H1 (cell line): ENCODE measurements at regions not wholly inside any gene's neighbourhood (a gene's known extent, or its start where the extent isn't known, plus 50 kb on each side); places are given as distances from the start of the nearest gene placed in this dataset.

Experiments
- CTCF ChIA-PET: fragments of 300-600 bp; sonication (Branson Sonifier 250); formaldehyde crosslinking; loops from one replicate; lab custom pipeline; 2021; ENCODE audit not compliant: partially characterized antibody; lab: Charles Lee
- POLR2A ChIA-PET: fragments of 300-600 bp; sonication (Branson Sonifier 250); formaldehyde crosslinking; loops from one replicate; lab custom pipeline; 2021; ENCODE audit warnings: inconsistent platforms; ENCODE audit not compliant: partially characterized antibody; lab: Charles Lee
- DNase-seq, 2 experiments: peaks; one replicate each; pipeline versions ENCODE4 v3.0.0 to v3.0.0-alpha.2; 2010 to 2022; ENCODE audit warnings: low spot score in 2 of 2, low read depth in 1 of 2, mixed read lengths in 1 of 2
- FAIRE-seq: peaks from 2 replicates; lab custom pipeline; 2011; peaks lifted over from hg19 to GRCh38; lab: Jason Lieb, UNC
- H2AFZ ChIP-seq: 2 replicates; pipeline ENCODE4 v1.8.1; 2012; ENCODE audit warnings: low read length, inconsistent platforms
- H2AK5ac ChIP-seq: 2 replicates; pipeline ENCODE4 v1.6.1; 2013; ENCODE audit warnings: low read depth, low read length
- H2BK120ac ChIP-seq: replicated peaks from 2 replicates; pipeline ENCODE3; 2013; ENCODE audit warnings: low read depth, low read length, inconsistent platforms
- H2BK12ac ChIP-seq: 2 replicates; pipeline ENCODE4 v1.6.1; 2013; ENCODE audit warnings: low read depth, low read length
- H2BK15ac ChIP-seq: 2 replicates; pipeline ENCODE4 v1.6.1; 2013; ENCODE audit warnings: low read length
- H2BK20ac ChIP-seq: 2 replicates; pipeline ENCODE4 v1.6.1; 2013; ENCODE audit warnings: low read length
- H2BK5ac ChIP-seq: 2 replicates; pipeline ENCODE4 v1.6.1; 2013; ENCODE audit warnings: low read depth, low read length
- H3K14ac ChIP-seq: 2 replicates; pipeline ENCODE4 v1.6.1; 2013; ENCODE audit warnings: inconsistent platforms; ENCODE audit not compliant: insufficient read length
- H3K18ac ChIP-seq: 2 replicates; pipeline ENCODE4 v1.6.1; 2013; ENCODE audit warnings: low read length; ENCODE audit errors: extremely low read depth
- H3K23ac ChIP-seq: 2 replicates; pipeline ENCODE4 v1.6.1; 2013; ENCODE audit warnings: inconsistent platforms; ENCODE audit not compliant: insufficient read length
- H3K23me2 ChIP-seq: 2 replicates; pipeline ENCODE4 v1.6.1; 2013; ENCODE audit warnings: low read depth, low read length
- H3K27ac ChIP-seq: 2 replicates; pipeline ENCODE4 v1.6.1; 2011; ENCODE audit warnings: low read depth, low read length, inconsistent platforms
- H3K27me3 ChIP-seq, 4 experiments: replicated peaks in 1 of 4; 1 replicate in 1 of 4; 2 replicates in 3 of 4; pipeline versions ENCODE4 v1.6.1 to v1.8.1; 2011 to 2013; ENCODE audit warnings: low read length in 3 of 4, mild to moderate bottlenecking in 3 of 4, inconsistent platforms in 2 of 4, mixed read lengths in 2 of 4, moderate library complexity in 1 of 4; ENCODE audit not compliant: control insufficient read depth in 3 of 4, insufficient read depth in 3 of 4; ENCODE audit errors: extremely low read depth in 1 of 4
- H3K36me3 ChIP-seq, 4 experiments: 2 replicates each; pipeline versions ENCODE4 v1.6.1 to v1.8.1; 2011 to 2013; ENCODE audit warnings: mild to moderate bottlenecking in 4 of 4, low read length in 3 of 4, moderate library complexity in 2 of 4, control low read depth in 1 of 4, inconsistent platforms in 1 of 4; ENCODE audit not compliant: insufficient read depth in 4 of 4, control insufficient read depth in 2 of 4
- H3K4ac ChIP-seq: replicated peaks from 2 replicates; pipeline ENCODE3; 2013; ENCODE audit warnings: low read length, low read depth, mixed read lengths, inconsistent platforms; ENCODE audit not compliant: insufficient read length
- H3K4me1 ChIP-seq, 4 experiments: replicated peaks in 1 of 4; 1 replicate in 1 of 4; 2 replicates in 3 of 4; pipeline versions ENCODE4 v1.6.1 to v1.8.1; 2011 to 2013; ENCODE audit warnings: low read length in 3 of 4, inconsistent platforms in 2 of 4, mixed read lengths in 1 of 4; ENCODE audit not compliant: insufficient read depth in 4 of 4, control insufficient read depth in 3 of 4
- H3K4me2 ChIP-seq, 2 experiments: 2 replicates each; pipeline versions ENCODE4 v1.6.1 to v1.8.1; 2011 to 2013; ENCODE audit warnings: low read depth in 2 of 2, low read length in 2 of 2, control low read depth in 1 of 2, inconsistent platforms in 1 of 2, mild to moderate bottlenecking in 1 of 2; ENCODE audit not compliant: insufficient read depth in 1 of 2
- H3K4me3 ChIP-seq, 4 experiments: fragments of 200-600, 300-600 bp in 1 of 4; sonication (generic), shearing (Covaris generic), sonication (Bioruptor Twin) in 1 of 4; 2 replicates each; pipeline versions ENCODE4 v1.5.1 to v1.8.1; 2011 to 2016; ENCODE audit warnings: low read length in 4 of 4, low read depth in 3 of 4, control low read depth in 2 of 4, inconsistent platforms in 2 of 4, mild to moderate bottlenecking in 2 of 4, mixed read lengths in 1 of 4, moderate library complexity in 1 of 4; ENCODE audit not compliant: insufficient read depth in 2 of 4; ENCODE audit errors: extremely low read depth in 1 of 4
- H3K56ac ChIP-seq: replicated peaks from 2 replicates; pipeline ENCODE3; 2013; ENCODE audit warnings: low read depth, mild to moderate bottlenecking, mixed read lengths, low read length, inconsistent platforms; ENCODE audit not compliant: insufficient read length
- H3K79me1 ChIP-seq: 2 replicates; pipeline ENCODE4 v1.6.1; 2013; ENCODE audit warnings: low read depth, low read length, control low read depth
- H3K79me2 ChIP-seq, 2 experiments: 2 replicates each; pipeline versions ENCODE4 v1.6.1 to v1.8.1; 2012 to 2013; ENCODE audit warnings: low read length in 2 of 2, mild to moderate bottlenecking in 2 of 2, inconsistent platforms in 1 of 2; ENCODE audit not compliant: insufficient read depth in 2 of 2, control insufficient read depth in 1 of 2
- H3K9ac ChIP-seq, 4 experiments: replicated peaks in 1 of 4; 1 replicate in 1 of 4; 2 replicates in 3 of 4; pipeline versions ENCODE4 v1.6.1 to v1.8.1; 2011 to 2013; ENCODE audit warnings: low read depth in 3 of 4, low read length in 3 of 4, control low read depth in 2 of 4, mild to moderate bottlenecking in 2 of 4, moderate library complexity in 2 of 4, inconsistent platforms in 1 of 4; ENCODE audit errors: extremely low read depth in 1 of 4
- H3K9me3 ChIP-seq, 2 experiments: 2 replicates each; pipeline versions ENCODE4 v1.6.1 to v1.8.1; 2012 to 2013; ENCODE audit warnings: mild to moderate bottlenecking in 2 of 2, moderate library complexity in 2 of 2, control low read depth in 1 of 2, inconsistent platforms in 1 of 2, low read depth in 1 of 2, low read length in 1 of 2, mixed read lengths in 1 of 2; ENCODE audit not compliant: insufficient read depth in 2 of 2
- H4K20me1 ChIP-seq, 2 experiments: replicated peaks in 1 of 2; 2 replicates each; pipeline versions ENCODE3 to v1.8.1; 2011 to 2013; ENCODE audit warnings: inconsistent platforms in 2 of 2, low read length in 2 of 2, mild to moderate bottlenecking in 1 of 2; ENCODE audit not compliant: insufficient read depth in 2 of 2, control insufficient read depth in 1 of 2
- H4K5ac ChIP-seq: 2 replicates; pipeline ENCODE4 v1.6.1; 2013; ENCODE audit warnings: low read length, low read depth, mixed read lengths, inconsistent platforms; ENCODE audit not compliant: insufficient read length
- H4K8ac ChIP-seq: 2 replicates; pipeline ENCODE4 v1.8.0; 2013; ENCODE audit warnings: mild to moderate bottlenecking, moderate library complexity, low read length, inconsistent platforms; ENCODE audit not compliant: insufficient read depth; ENCODE audit errors: extremely low read depth
- H4K91ac ChIP-seq: replicated peaks from 2 replicates; pipeline ENCODE3; 2013; ENCODE audit warnings: low read length, mixed read lengths, inconsistent platforms; ENCODE audit not compliant: insufficient read length
- BCL11A ChIP-seq, 2 experiments: IDR thresholded peaks; one replicate each; pipeline ENCODE4 v1.6.1; 2011; ENCODE audit warnings: low read depth in 2 of 2, low read length in 2 of 2, mild to moderate bottlenecking in 2 of 2
- CBX5 ChIP-seq: fragments of 300-800, 300-1000 bp; sonication (generic); IDR thresholded peaks from 2 replicates; pipeline ENCODE4 v1.7.1; 2016; ENCODE audit warnings: antibody characterized with exemption, low read length, low read depth
- EZH2 ChIP-seq: fragments of 200-600 bp; sonication (generic); IDR thresholded peaks from 2 replicates; pipeline ENCODE4 v1.7.1; 2012; ENCODE audit warnings: low read depth, mild to moderate bottlenecking, moderate library complexity, low read length, inconsistent platforms; ENCODE audit not compliant: severe bottlenecking
- FOSL1 ChIP-seq: IDR thresholded peaks from 2 replicates; pipeline ENCODE4 v1.6.1; 2011; ENCODE audit warnings: mild to moderate bottlenecking, low read depth, low read length, moderate library complexity; ENCODE audit not compliant: insufficient read depth
- JUND ChIP-seq: IDR thresholded peaks from 2 replicates; pipeline ENCODE4 v1.6.1; 2011; ENCODE audit warnings: mild to moderate bottlenecking, improper control_type of control experiment, low read length
- POLR2AphosphoS5 ChIP-seq: IDR thresholded peaks from 2 replicates; pipeline ENCODE4 v1.6.1; 2011; ENCODE audit warnings: low read depth, low read length
- POU5F1 ChIP-seq: IDR thresholded peaks from 2 replicates; pipeline ENCODE4 v1.6.1; 2011; ENCODE audit warnings: low read depth, mild to moderate bottlenecking, low read length, moderate library complexity
- RNF2 ChIP-seq: fragments of 200-900, 300-1000 bp; sonication (generic); IDR thresholded peaks from 2 replicates; pipeline ENCODE4 v1.7.1; 2016; ENCODE audit warnings: borderline replicate concordance, low read depth, mild to moderate bottlenecking, antibody characterized with exemption, low read length; ENCODE audit not compliant: poor library complexity, severe bottlenecking; ENCODE audit errors: missing control alignments
- SIN3A ChIP-seq, 2 experiments: IDR thresholded peaks in 1 of 2; conservative IDR thresholded peaks in 1 of 2; 2 replicates each; pipeline ENCODE4 v1.6.1; 2011 to 2012; ENCODE audit warnings: low read length in 2 of 2, improper control_type of control experiment in 1 of 2, low read depth in 1 of 2, mild to moderate bottlenecking in 1 of 2
- SP4 ChIP-seq: IDR thresholded peaks from 2 replicates; pipeline ENCODE4 v1.6.1; 2012; ENCODE audit warnings: low read length, inconsistent platforms
- ZNF274 ChIP-seq: IDR thresholded peaks from 2 replicates; pipeline ENCODE4 v1.7.0; 2012; ENCODE audit warnings: low read length, borderline replicate concordance; ENCODE audit errors: extremely low read depth
- WGBS, 2 experiments: shearing (Covaris generic) in 1 of 2; methylation state at CpG; one replicate each; pipeline versions ENCODE4 v1.1.6 to v1.1.7; 2013 to 2015; ENCODE audit warnings: low lambda C conversion rate in 2 of 2, mixed read lengths in 2 of 2, inconsistent platforms in 1 of 2, low coverage in 1 of 2, missing lambda C conversion rate in 1 of 2; ENCODE audit not compliant: insufficient replicate concordance in 2 of 2, insufficient coverage in 1 of 2, insufficient read length in 1 of 2; ENCODE audit errors: extremely low coverage in 1 of 2, missing lambda C conversion rate in 1 of 2; 5-methylcytosine and 5-hydroxymethylcytosine counted together
- TF ChIP-seq, protein P1 (sequence below): IDR thresholded peaks from 2 replicates; pipeline ENCODE4 v1.6.1; 2012; ENCODE audit warnings: low read length, inconsistent platforms

DNA sequence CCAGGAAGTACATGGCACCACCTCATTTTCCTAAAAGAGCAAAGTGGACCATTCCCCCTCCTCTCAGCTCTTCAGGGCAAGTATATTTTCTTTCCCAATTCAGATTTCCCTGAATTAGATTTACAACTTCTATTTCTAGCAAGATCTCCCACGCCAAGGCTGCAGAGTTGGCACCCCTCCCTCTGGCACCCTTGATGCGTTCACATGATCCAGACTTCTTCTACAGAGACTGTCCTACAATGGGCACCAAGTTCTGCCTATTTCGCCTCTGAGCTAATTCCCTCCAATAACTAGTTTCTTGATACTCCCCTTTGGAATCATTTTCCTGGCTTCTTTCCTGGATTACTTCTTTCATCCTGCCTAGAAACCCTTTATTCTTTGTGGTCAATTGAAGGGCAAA lies 122.0 kb downstream of the CDC7 start:
- POLR2A ChIA-PET = no interaction called here
- TF ChIP-seq SIN3A (conservative IDR thresholded peaks at IDR 0.05 in 1 of 2, IDR thresholded peaks at IDR 0.05 in 1 of 2; ENCODE audit: low read depth in 1 of 2, low read length in 2 of 2) = no peak
- TF ChIP-seq, protein P1, sequence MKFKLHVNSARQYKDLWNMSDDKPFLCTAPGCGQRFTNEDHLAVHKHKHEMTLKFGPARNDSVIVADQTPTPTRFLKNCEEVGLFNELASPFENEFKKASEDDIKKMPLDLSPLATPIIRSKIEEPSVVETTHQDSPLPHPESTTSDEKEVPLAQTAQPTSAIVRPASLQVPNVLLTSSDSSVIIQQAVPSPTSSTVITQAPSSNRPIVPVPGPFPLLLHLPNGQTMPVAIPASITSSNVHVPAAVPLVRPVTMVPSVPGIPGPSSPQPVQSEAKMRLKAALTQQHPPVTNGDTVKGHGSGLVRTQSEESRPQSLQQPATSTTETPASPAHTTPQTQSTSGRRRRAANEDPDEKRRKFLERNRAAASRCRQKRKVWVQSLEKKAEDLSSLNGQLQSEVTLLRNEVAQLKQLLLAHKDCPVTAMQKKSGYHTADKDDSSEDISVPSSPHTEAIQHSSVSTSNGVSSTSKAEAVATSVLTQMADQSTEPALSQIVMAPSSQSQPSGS = no peak
- TF ChIP-seq RNF2 = no peak
- TF ChIP-seq CBX5 = no peak
- TF ChIP-seq FOSL1 = no peak
- no peak for TF ChIP-seq SP4
- no peak for TF ChIP-seq JUND
- no peak for TF ChIP-seq POLR2AphosphoS5
- TF ChIP-seq ZNF274 = no peak
- TF ChIP-seq EZH2 = no peak
- TF ChIP-seq POU5F1 = no peak
- TF ChIP-seq BCL11A (IDR thresholded peaks at IDR 0.05; ENCODE audit: low read depth in 2 of 2, low read length in 2 of 2) = no peak

More for the DNA sequence above, 122.0 kb downstream of the CDC7 start:
- no peaks in the 10 kb centered on the region for H4K20me1 ChIP-seq
- no peak overlapping the region for H2BK12ac ChIP-seq
- H3K18ac ChIP-seq = no peak overlapping the region
- H3K23ac ChIP-seq = no peak overlapping the region
- no peak overlapping the region for H3K4ac ChIP-seq
- H3K36me3 ChIP-seq = no peaks in the 10 kb centered on the region
- no peaks in the 10 kb centered on the region for H3K79me1 ChIP-seq
- H3K4me2 ChIP-seq = no peak overlapping the region
- CTCF ChIA-PET = interaction anchor here (1.2 kb wide), 1 partner anchor 18 kb away, joined by 3 read pairs; no protein-coding TSS in a partner anchor
- H3K9me3 ChIP-seq = no peaks in the 10 kb centered on the region
- H2AFZ ChIP-seq = no peak overlapping the region
- H3K27ac ChIP-seq = no peak overlapping the region
- H3K4me3 ChIP-seq = no peak overlapping the region
- no peak overlapping the region for H2BK5ac ChIP-seq
- H2BK15ac ChIP-seq = no peak overlapping the region
- H3K4me1 ChIP-seq = peaks cover 0 to under 1% (median 0%) of the 10 kb centered on the region in 4 experiments; a peak in 3 of 7 replicates
- no peaks in the 10 kb centered on the region for H3K79me2 ChIP-seq
- H3K23me2 ChIP-seq = no peaks in the 10 kb centered on the region
- DNase-seq = no peak
- WGBS, 2 experiments = 93% methylated on average over 3 of the region's 3 CpGs; no CpG with 5 or more reads in 1 of the 2 experiments
- no peak overlapping the region for H4K8ac ChIP-seq
- H2BK120ac ChIP-seq = no peak overlapping the region
- no peaks in the 10 kb centered on the region for H3K27me3 ChIP-seq
- H2AK5ac ChIP-seq = no peak overlapping the region
- no peak overlapping the region for H3K9ac ChIP-seq
- no peak overlapping the region for H2BK20ac ChIP-seq
- no peak overlapping the region for H3K14ac ChIP-seq
- no peak overlapping the region for H3K56ac ChIP-seq
- no peak for FAIRE-seq
- H4K5ac ChIP-seq = no peak overlapping the region
- no peak overlapping the region for H4K91ac ChIP-seq
